ENCODE measurements at regions not wholly inside any gene's neighbourhood (a gene's known extent, or its start where the extent isn't known, plus 50 kb on each side); places are given as distances from the start of the nearest gene placed in this dataset.
A peak's percentile ranks its signal among the peaks of the same experiment; 100 is the strongest.

DNA sequence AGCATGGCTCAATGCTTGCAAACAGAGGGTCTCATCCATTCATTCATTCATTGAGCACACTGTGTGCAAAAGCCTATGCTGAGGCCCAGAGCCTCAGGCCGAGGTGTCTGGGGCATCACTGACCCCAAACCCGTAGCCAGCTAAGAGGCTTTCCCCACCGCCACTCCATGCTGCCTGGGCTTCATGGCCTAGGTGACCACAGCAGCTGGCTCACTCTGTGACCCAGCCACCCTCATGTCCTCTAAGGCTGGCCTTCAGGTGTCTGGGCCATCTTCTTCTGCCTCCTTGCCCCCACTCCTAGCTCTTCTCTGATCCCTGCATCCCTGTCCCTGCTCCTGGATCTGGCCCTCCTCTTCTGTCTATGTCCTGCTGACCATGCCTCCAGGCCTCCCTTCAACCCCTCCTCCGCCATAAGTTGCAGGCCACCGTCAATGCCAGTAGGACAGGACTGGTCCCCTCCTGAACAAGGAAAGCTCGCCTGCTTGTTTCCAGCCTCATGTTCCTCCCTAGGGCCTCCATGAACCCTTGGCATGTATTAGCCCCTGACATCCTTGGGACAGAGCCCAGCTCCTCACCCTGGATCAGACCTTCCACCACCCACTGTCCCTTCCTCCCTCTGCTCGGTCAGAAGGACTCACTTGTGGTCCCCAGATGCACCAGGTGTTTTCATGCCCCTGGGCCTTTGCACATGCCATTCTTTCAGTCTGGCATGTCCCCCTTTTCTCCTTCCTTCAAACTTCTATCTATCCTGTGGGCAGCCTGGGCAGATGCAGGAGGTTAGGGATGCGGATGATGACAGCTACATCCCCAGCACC, 92.8 kb downstream of the MYEOV start:
- FAIRE-seq = no peak
- H2BK120ac ChIP-seq (replicated peaks; ENCODE audit: low read depth, low read length) = no peak overlapping the region
- no peak overlapping the region for H3K27ac ChIP-seq (ENCODE audit: low read depth, low read length)
- 86% methylated on average over 8 of the region's 8 CpGs; no CpG with 5 or more reads in 1 of the 2 experiments for WGBS, 2 experiments (ENCODE audit: extremely low coverage in 1 of 2, insufficient coverage in 1 of 2, insufficient read length in 1 of 2, insufficient replicate concordance in 2 of 2, low coverage in 1 of 2, low lambda C conversion rate in 2 of 2, missing lambda C conversion rate in 1 of 2)
- no peaks in the 10 kb centered on the region for H3K27me3 ChIP-seq (replicated peaks in 1 of 4; ENCODE audit: control insufficient read depth in 3 of 4, extremely low read depth in 1 of 4, insufficient read depth in 3 of 4, low read length in 3 of 4)
- no peak overlapping the region for H4K91ac ChIP-seq (replicated peaks; ENCODE audit: insufficient read length, low read length)
- H4K20me1 ChIP-seq (replicated peaks in 1 of 2; ENCODE audit: control insufficient read depth in 1 of 2, insufficient read depth in 2 of 2, low read length in 2 of 2) = no peaks in the 10 kb centered on the region
- TF ChIP-seq CHD1 (IDR thresholded peaks at IDR 0.05; ENCODE audit: low read depth, low read length) (no peak), RNF2 (IDR thresholded peaks at IDR 0.05; ENCODE audit: borderline replicate concordance, low read depth, low read length, missing control alignments, poor library complexity, severe bottlenecking) (no peak), GABPA (IDR thresholded peaks at IDR 0.05; ENCODE audit: borderline replicate concordance, insufficient read depth, low read length) (no peak), KDM1A (IDR thresholded peaks at IDR 0.05; ENCODE audit: borderline replicate concordance, low read length) (no peak), SP1 (IDR thresholded peaks at IDR 0.05; ENCODE audit: low read depth, low read length) (no peak), BRCA1 (IDR thresholded peaks at IDR 0.05; ENCODE audit: low read depth, low read length) (no peak), SIX5 (IDR thresholded peaks at IDR 0.05; ENCODE audit: low read depth, low read length) (no peak), HDAC2 (IDR thresholded peaks at IDR 0.05; ENCODE audit: borderline replicate concordance in 1 of 2, low read depth in 2 of 2, low read length in 2 of 2) (no peak), TAF1 (IDR thresholded peaks at IDR 0.05; ENCODE audit: low read depth, low read length) (no peak), JUN (IDR thresholded peaks at IDR 0.05; ENCODE audit: low read depth, low read length) (no peak), KDM5A (IDR thresholded peaks at IDR 0.05; ENCODE audit: low read length) (no peak)
- no peak overlapping the region for H2BK20ac ChIP-seq (ENCODE audit: low read length)
- H2BK15ac ChIP-seq (ENCODE audit: low read length) = no peak overlapping the region
- H2BK12ac ChIP-seq (ENCODE audit: low read depth, low read length) = 0 out of 2 replicates have a peak overlapping the region, but pooled peaks have one; percentile 27
- no peak overlapping the region for H3K4me2 ChIP-seq (ENCODE audit: insufficient read depth in 1 of 2, low read depth in 2 of 2, low read length in 2 of 2)
- H3K4me3 ChIP-seq (ENCODE audit: extremely low read depth in 1 of 4, insufficient read depth in 2 of 4, low read depth in 3 of 4, low read length in 4 of 4) = no peak overlapping the region
- no peak overlapping the region; the same call in 1 of the 2 replicates for H2AK5ac ChIP-seq (ENCODE audit: low read depth, low read length)
- no peaks in the 10 kb centered on the region for H3K23me2 ChIP-seq (ENCODE audit: low read depth, low read length)
- H3K18ac ChIP-seq (ENCODE audit: extremely low read depth, low read length) = no peak overlapping the region
- no peak overlapping the region for H2AFZ ChIP-seq (ENCODE audit: low read length)
- peaks cover 0 to 6% (median 0%) of the 10 kb centered on the region in 4 experiments; a peak in 2 of 7 replicates for H3K4me1 ChIP-seq (replicated peaks in 1 of 4; ENCODE audit: control insufficient read depth in 3 of 4, insufficient read depth in 4 of 4, low read length in 3 of 4)
- no peak overlapping the region for H3K23ac ChIP-seq (ENCODE audit: insufficient read length)
- H3K9ac ChIP-seq (replicated peaks in 1 of 4; ENCODE audit: extremely low read depth in 1 of 4, low read depth in 3 of 4, low read length in 3 of 4) = no peak overlapping the region
- DNase-seq (ENCODE audit: low read depth in 1 of 2, low spot score in 2 of 2) = no peak
- no peak overlapping the region for H4K5ac ChIP-seq (ENCODE audit: insufficient read length, low read depth, low read length)
- ChIA-PET POLR2A (ENCODE audit: partially characterized antibody) (no interaction called here), CTCF (ENCODE audit: partially characterized antibody) (interaction anchor here (0.8 to 1.7 kb wide), 2 partner anchors 94 to 96 kb away, joined by 3 to 5 read pairs; no protein-coding TSS in a partner anchor)
- H3K14ac ChIP-seq (ENCODE audit: insufficient read length) = no peak overlapping the region
- H3K79me2 ChIP-seq (ENCODE audit: control insufficient read depth in 1 of 2, insufficient read depth in 2 of 2, low read length in 2 of 2) = no peaks in the 10 kb centered on the region
- no peak overlapping the region for H3K56ac ChIP-seq (replicated peaks; ENCODE audit: insufficient read length, low read depth, low read length)
- no peak overlapping the region for H2BK5ac ChIP-seq (ENCODE audit: low read depth, low read length)
- H4K8ac ChIP-seq (ENCODE audit: extremely low read depth, insufficient read depth, low read length) = no peak overlapping the region
- no peak overlapping the region for H3K4ac ChIP-seq (replicated peaks; ENCODE audit: insufficient read length, low read depth, low read length)
- no peaks in the 10 kb centered on the region for H3K36me3 ChIP-seq (ENCODE audit: control insufficient read depth in 2 of 4, insufficient read depth in 4 of 4, low read length in 3 of 4)
- no peaks in the 10 kb centered on the region for H3K79me1 ChIP-seq (ENCODE audit: low read depth, low read length)
- peaks cover 5 to 17% of the 10 kb centered on the region in 2 experiments for H3K9me3 ChIP-seq (ENCODE audit: insufficient read depth in 2 of 2, low read depth in 1 of 2, low read length in 1 of 2)

Measured in H1 (cell line).